Fibroblast of villous mesenchyme (primary cell): ENCODE measurements at regions not wholly inside any gene's neighbourhood (a gene's known extent, or its start where the extent isn't known, plus 50 kb on each side); places are given as distances from the start of the nearest gene placed in this dataset.
A peak's percentile ranks its signal among the peaks of the same experiment; 100 is the strongest.

Source experiments
- DNase-seq: peaks from one replicate; pipeline ENCODE4 v3.0.0-alpha.2; 2010; ENCODE audit warnings: low read depth
- H3K4me3 ChIP-seq: 2 replicates; pipeline ENCODE4 v1.5.1; 2011; ENCODE audit warnings: low read depth, mild to moderate bottlenecking, low read length
- CTCF ChIP-seq: IDR thresholded peaks from 2 replicates; pipeline ENCODE4 v1.5.1; 2012; ENCODE audit warnings: low read depth, mild to moderate bottlenecking, low read length; ENCODE audit not compliant: insufficient read depth

GRCh38 chr11:13168271-13168670 lies 109.3 kb upstream of the BMAL1 start:
- TF ChIP-seq CTCF: no peak
- no peak for DNase-seq
- no peak overlapping the region for H3K4me3 ChIP-seq

GRCh38 chr11:13169709-13170108 lies 107.9 kb upstream of the BMAL1 start:
- H3K4me3 ChIP-seq: no peak overlapping the region
- no peak for TF ChIP-seq CTCF
- peak; percentile 73 for DNase-seq

GRCh38 chr11:13174090-13174489 lies 103.5 kb upstream of the BMAL1 start:
- no peak for TF ChIP-seq CTCF
- H3K4me3 ChIP-seq: no peak overlapping the region
- DNase-seq: peak; percentile 7

- DNase-seq: peak; percentile 54
- TF ChIP-seq CTCF: peak; percentile 46
- peak overlapping the region; percentile 12 for H3K4me3 ChIP-seq
These were observed 94.3 kb upstream of the BMAL1 start for GRCh38 chr11:13183094-13183825.

- no peak for TF ChIP-seq CTCF
- no peak overlapping the region for H3K4me3 ChIP-seq
- no peak for DNase-seq
These were observed 93.8 kb upstream of the BMAL1 start for GRCh38 chr11:13183826-13184196.

- no peak for TF ChIP-seq CTCF
- no peak for DNase-seq
These were observed 93.2 kb upstream of the BMAL1 start for GRCh38 chr11:13184295-13184794.

GRCh38 chr11:13188179-13188578 lies 89.4 kb upstream of the BMAL1 start:
- TF ChIP-seq CTCF: no peak
- H3K4me3 ChIP-seq: no peak overlapping the region
- DNase-seq: no peak

More at GRCh38 chr11:13184295-13184794, 93.2 kb upstream of the BMAL1 start:
- no peak overlapping the region for H3K4me3 ChIP-seq
